Activated CD4-positive, CD25-positive, alpha-beta regulatory T cell treated with anti-CD3 and anti-CD28 coated beads, Interleukin-2, amount 50 U/mL, for 24 hours (primary cell): ENCODE measurements at regions not wholly inside any gene's neighbourhood (a gene's known extent, or its start where the extent isn't known, plus 50 kb on each side); places are given as distances from the start of the nearest gene placed in this dataset.
A peak's percentile ranks its signal among the peaks of the same experiment; 100 is the strongest.

Experiments used
- ATAC-seq, 2 donors: fragments of 150-1000 bp; cut with Tn5 transposase; one replicate each; pipeline ENCODE4 v1.10.0; 2021; ENCODE audit warnings: mild to moderate bottlenecking in 1 of 2, moderate library complexity in 1 of 2

GRCh38 chr2:64221935-64222334, 77.7 kb upstream of the PELI1 start:
- no peak for ATAC-seq

- ATAC-seq, result no peak
These were observed 78.1 kb upstream of the PELI1 start for GRCh38 chr2:64222351-64222750.

GRCh38 chr2:64223055-64223454, 78.8 kb upstream of the PELI1 start:
- peak; percentile 55 to 64 for ATAC-seq

GRCh38 chr2:64225491-64225890, 81.3 kb upstream of the PELI1 start:
- ATAC-seq, result peak; percentile 73 to 80

GRCh38 chr2:64226611-64227010, 82.4 kb upstream of the PELI1 start:
- ATAC-seq, result no peak

GRCh38 chr2:64227603-64228125, 83.4 kb upstream of the PELI1 start:
- no peak for ATAC-seq

- ATAC-seq, result peak; percentile 74 to 86
These were observed 84.0 kb upstream of the PELI1 start for GRCh38 chr2:64228126-64228678.

- ATAC-seq, result peak; percentile 49 to 58
These were observed 84.7 kb upstream of the PELI1 start for GRCh38 chr2:64228918-64229317.

GRCh38 chr2:64230540-64230939, 86.3 kb upstream of the PELI1 start:
- no peak for ATAC-seq

GRCh38 chr2:64232266-64232665, 88.0 kb upstream of the PELI1 start:
- ATAC-seq, result no peak

- ATAC-seq, result no peak
These were observed 89.2 kb upstream of the PELI1 start for GRCh38 chr2:64233376-64233922.

GRCh38 chr2:64234150-64234549, 89.9 kb upstream of the PELI1 start:
- no peak for ATAC-seq

- ATAC-seq, result no peak
These were observed 90.6 kb upstream of the PELI1 start for GRCh38 chr2:64234785-64235184.

- ATAC-seq, result no peak
These were observed 93.0 kb upstream of the PELI1 start for GRCh38 chr2:64237266-64237665.

- ATAC-seq, result no peak
These were observed 94.6 kb upstream of the PELI1 start for GRCh38 chr2:64238799-64239198.

GRCh38 chr2:64243081-64244036, 99.1 kb upstream of the PELI1 start:
- ATAC-seq, result no peak

GRCh38 chr2:64244037-64244416, 99.8 kb upstream of the PELI1 start:
- no peak for ATAC-seq

- no peak for ATAC-seq
These were observed 101.4 kb upstream of the PELI1 start for GRCh38 chr2:64245631-64246030.

- ATAC-seq, result no peak
These were observed 102.7 kb upstream of the PELI1 start for GRCh38 chr2:64246962-64247361.

GRCh38 chr2:64249426-64249825, 105.2 kb upstream of the PELI1 start:
- ATAC-seq, result no peak

GRCh38 chr2:64250063-64250462, 105.8 kb upstream of the PELI1 start:
- ATAC-seq, result no peak

- ATAC-seq, result no peak
These were observed 106.7 kb upstream of the PELI1 start for GRCh38 chr2:64250751-64251423.
